IMR-90 (cell line): ENCODE measurements at regions not wholly inside any gene's neighbourhood (a gene's known extent, or its start where the extent isn't known, plus 50 kb on each side); places are given as distances from the start of the nearest gene placed in this dataset.

ENCODE experiments used
- ATAC-seq: fragments of 200-7000 bp; cut with Tn5 transposase; 2 replicates; pipeline ENCODE4 v1.9.1; 2020; ENCODE audit warnings: low read depth, mild to moderate bottlenecking, moderate library complexity
- BruUV-seq: library from RNA; stranded (reverse); fragments of 400-500 nt; replicated peaks from 2 replicates; lab custom pipeline; 2021; lab: Mats Ljungman, UMichigan
- CTCF ChIA-PET: fragments of 300-600 bp; formaldehyde crosslinking; extraction: SDS; loops from one replicate; lab custom pipeline; 2021; ENCODE audit warnings: antibody characterized with exemption; lab: Yijun Ruan, JAX
- POLR2A ChIA-PET: fragments of 300-600 bp; sonication (Branson Sonifier 250); formaldehyde crosslinking; loops from one replicate; lab custom pipeline; 2022; ENCODE audit warnings: antibody characterized with exemption; ENCODE audit not compliant: unreplicated experiment; lab: Charles Lee
- DNase-seq: peaks from one replicate; pipeline ENCODE4 v3.0.0; 2013
- H2AFZ ChIP-seq: replicated peaks from 2 replicates; pipeline ENCODE3; 2013; ENCODE audit warnings: low read length, mild to moderate bottlenecking; ENCODE audit not compliant: poor library complexity
- H2AK5ac ChIP-seq: 2 replicates; pipeline ENCODE4 v1.6.1; 2013; ENCODE audit warnings: low read depth, low read length, inconsistent platforms
- H2AK9ac ChIP-seq: replicated peaks from 2 replicates; pipeline ENCODE3; 2013; ENCODE audit warnings: mild to moderate bottlenecking, low read depth, low read length, moderate library complexity; ENCODE audit not compliant: poor library complexity
- H2BK120ac ChIP-seq: 2 replicates; pipeline ENCODE4 v1.6.1; 2013; ENCODE audit warnings: low read depth, low read length, inconsistent platforms
- H2BK15ac ChIP-seq: 3 replicates; pipeline ENCODE4 v1.6.1; 2013; ENCODE audit warnings: low read depth, low read length, inconsistent platforms
- H2BK20ac ChIP-seq: 2 replicates; pipeline ENCODE4 v1.6.1; 2013; ENCODE audit warnings: low read depth, mild to moderate bottlenecking, inconsistent platforms, low read length, moderate library complexity
- H2BK5ac ChIP-seq: 2 replicates; pipeline ENCODE4 v1.6.1; 2013; ENCODE audit warnings: mild to moderate bottlenecking, low read depth, low read length, inconsistent platforms; ENCODE audit not compliant: poor library complexity, severe bottlenecking
- H3K14ac ChIP-seq: replicated peaks from 2 replicates; pipeline ENCODE4 v1.6.1; 2013; ENCODE audit warnings: low read depth, low read length, inconsistent platforms
- H3K18ac ChIP-seq: 2 replicates; pipeline ENCODE4 v1.6.1; 2013; ENCODE audit warnings: low read depth, low read length, control low read depth
- H3K23ac ChIP-seq: 2 replicates; pipeline ENCODE4 v1.6.1; 2013; ENCODE audit warnings: low read depth, low read length, inconsistent platforms
- H3K27ac ChIP-seq: 2 replicates; pipeline ENCODE4 v1.5.1; 2013; ENCODE audit warnings: mild to moderate bottlenecking, control low read depth, low read length; ENCODE audit not compliant: insufficient read depth
- H3K27me3 ChIP-seq: 2 replicates; pipeline ENCODE4 v1.6.1; 2013; ENCODE audit warnings: low read length; ENCODE audit not compliant: control insufficient read depth, insufficient read depth
- H3K36me3 ChIP-seq: 2 replicates; pipeline ENCODE4 v1.6.1; 2013; ENCODE audit warnings: low read length, mixed read lengths; ENCODE audit not compliant: control insufficient read depth, insufficient read depth
- H3K4ac ChIP-seq: 2 replicates; pipeline ENCODE4 v1.6.1; 2013; ENCODE audit warnings: low read depth, low read length, inconsistent platforms
- H3K4me1 ChIP-seq: 2 replicates; pipeline ENCODE4 v1.6.1; 2013; ENCODE audit warnings: low read length, mixed read lengths; ENCODE audit not compliant: control insufficient read depth, insufficient read depth
- H3K4me2 ChIP-seq: 2 replicates; pipeline ENCODE4 v1.6.1; 2013; ENCODE audit warnings: low read depth, mild to moderate bottlenecking, control low read depth, low read length, moderate library complexity
- H3K4me3 ChIP-seq: 2 replicates; pipeline ENCODE4 v1.5.1; 2013; ENCODE audit warnings: low read depth, mild to moderate bottlenecking, control low read depth, low read length, moderate library complexity; ENCODE audit not compliant: insufficient read depth
- H3K56ac ChIP-seq: 2 replicates; pipeline ENCODE4 v1.6.1; 2013; ENCODE audit warnings: low read length, inconsistent platforms; ENCODE audit not compliant: insufficient read depth; ENCODE audit errors: extremely low read depth
- H3K79me1 ChIP-seq, 2 experiments: 2 replicates each; pipeline ENCODE4 v1.6.1; 2013; ENCODE audit warnings: low read length in 2 of 2, inconsistent platforms in 1 of 2, low read depth in 1 of 2
- H3K9ac ChIP-seq: 2 replicates; pipeline ENCODE4 v1.6.1; 2013; ENCODE audit warnings: low read depth, low read length, control low read depth
- H3K9me1 ChIP-seq: 2 replicates; pipeline ENCODE4 v1.6.1; 2013; ENCODE audit warnings: low read length, inconsistent platforms; ENCODE audit not compliant: insufficient read depth
- H3K9me3 ChIP-seq: 2 replicates; pipeline ENCODE4 v1.6.1; 2013; ENCODE audit warnings: low read length; ENCODE audit not compliant: control insufficient read depth, insufficient read depth
- H4K20me1 ChIP-seq: 2 replicates; pipeline ENCODE4 v1.6.1; 2013; ENCODE audit warnings: low read length, inconsistent platforms; ENCODE audit not compliant: insufficient read depth
- H4K5ac ChIP-seq: 2 replicates; pipeline ENCODE4 v1.6.1; 2013; ENCODE audit warnings: mild to moderate bottlenecking, low read depth, low read length, control low read depth
- H4K8ac ChIP-seq, 2 experiments: 2 replicates each; pipeline ENCODE4 v1.6.1; 2013; ENCODE audit warnings: low read depth in 2 of 2, low read length in 2 of 2, control low read depth in 1 of 2, inconsistent platforms in 1 of 2
- H4K91ac ChIP-seq: 2 replicates; pipeline ENCODE4 v1.6.1; 2013; ENCODE audit warnings: low read depth, low read length, inconsistent platforms; ENCODE audit not compliant: insufficient read depth
- CEBPB ChIP-seq: IDR thresholded peaks from 2 replicates; pipeline ENCODE4 v1.6.1; 2012; ENCODE audit warnings: low read depth, low read length, improper control_type of control experiment
- NFE2L2 ChIP-seq: fragments of 150-350 bp; IDR thresholded peaks from 2 replicates; pipeline ENCODE4 v1.6.1; 2016; ENCODE audit warnings: low read depth, mild to moderate bottlenecking, low read length
- WGBS, 2 experiments: methylation state at CpG; one replicate each; pipeline versions ENCODE4 v1.1.5 to v1.1.7; 2013; ENCODE audit warnings: missing lambda C conversion rate in 2 of 2; ENCODE audit not compliant: insufficient read length in 1 of 2; ENCODE audit errors: extremely low coverage in 2 of 2; 5-methylcytosine and 5-hydroxymethylcytosine counted together
- dilution Hi-C: fragments of 300-500 bp; cut with HindIII; formaldehyde crosslinking; loops from one replicate; pipeline ENCODE4 v1.14.3; 2018; ENCODE audit warnings: low sequenced_read_pairs; ENCODE audit not compliant: unreplicated experiment
- in situ Hi-C: fragments of 300-500 bp; cut with MboI; formaldehyde crosslinking; loops from 3 replicates; pipeline ENCODE4 v1.14.3; 2019; ENCODE audit warnings: low sequenced_read_pairs, inconsistent platforms, mixed read lengths
- intact Hi-C: fragments of 100-400 bp; cut with micrococcal nuclease; formaldehyde crosslinking; loops from 2 replicates; pipeline ENCODE4 v1.10.0; 2022
- TF ChIP-seq, protein P1 (sequence below): fragments of 150-350 bp; IDR thresholded peaks from 2 replicates; pipeline ENCODE4 v1.6.1; 2016; ENCODE audit warnings: low read depth, mild to moderate bottlenecking, low read length, moderate library complexity, borderline replicate concordance

GRCh38 chr7:131112431-131112830, 215.2 kb upstream of the MKLN1 start:
- H3K18ac ChIP-seq: no peak overlapping the region
- H3K4me2 ChIP-seq: no peak overlapping the region
- H3K14ac ChIP-seq: no peak overlapping the region; the same call in 1 of the 2 replicates
- no peaks in the 10 kb centered on the region for H4K20me1 ChIP-seq
- no peak overlapping the region for H2BK20ac ChIP-seq
- no CpG with 5 or more reads among the region's 1 CpG for WGBS, 2 experiments
- H2AK5ac ChIP-seq: no peak overlapping the region
- no peak overlapping the region for H3K4me3 ChIP-seq
- no peak overlapping the region for H4K8ac ChIP-seq
- DNase-seq: no peak
- H2BK120ac ChIP-seq: no peak overlapping the region
- H3K9me3 ChIP-seq: no peaks in the 10 kb centered on the region
- CTCF ChIA-PET: no interaction called here
- H2AK9ac ChIP-seq: no peak overlapping the region
- dilution Hi-C loops: no loop called here
- in situ Hi-C loops: no loop called here
- no peak for ATAC-seq
- no peak overlapping the region for H3K4ac ChIP-seq
- peaks cover 4% of the 10 kb centered on the region for H3K4me1 ChIP-seq
- BruUV-seq: no TSS peak
- POLR2A ChIA-PET: no interaction called here
- H4K91ac ChIP-seq: no peak overlapping the region
- intact Hi-C loops: no loop called here
- no peak overlapping the region for H2BK5ac ChIP-seq
- no peak overlapping the region for H3K9ac ChIP-seq
- no peak overlapping the region for H2AFZ ChIP-seq
- H3K23ac ChIP-seq: no peak overlapping the region
- H2BK15ac ChIP-seq: no peak overlapping the region
- 0 out of 2 replicates have a peak, but pooled peaks cover 5% of the 10 kb centered on the region for H3K9me1 ChIP-seq
- H3K56ac ChIP-seq: no peak overlapping the region
- H3K79me1 ChIP-seq: peaks cover 18 to 43% of the 10 kb centered on the region in 2 experiments; a peak in 3 of 4 replicates
- no peaks in the 10 kb centered on the region for H3K27me3 ChIP-seq
- H3K27ac ChIP-seq: no peak overlapping the region
- no peak overlapping the region for H4K5ac ChIP-seq
- TF ChIP-seq CEBPB: no peak
- TF ChIP-seq, protein P1, sequence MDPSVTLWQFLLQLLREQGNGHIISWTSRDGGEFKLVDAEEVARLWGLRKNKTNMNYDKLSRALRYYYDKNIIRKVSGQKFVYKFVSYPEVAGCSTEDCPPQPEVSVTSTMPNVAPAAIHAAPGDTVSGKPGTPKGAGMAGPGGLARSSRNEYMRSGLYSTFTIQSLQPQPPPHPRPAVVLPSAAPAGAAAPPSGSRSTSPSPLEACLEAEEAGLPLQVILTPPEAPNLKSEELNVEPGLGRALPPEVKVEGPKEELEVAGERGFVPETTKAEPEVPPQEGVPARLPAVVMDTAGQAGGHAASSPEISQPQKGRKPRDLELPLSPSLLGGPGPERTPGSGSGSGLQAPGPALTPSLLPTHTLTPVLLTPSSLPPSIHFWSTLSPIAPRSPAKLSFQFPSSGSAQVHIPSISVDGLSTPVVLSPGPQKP: no peak
- no peak for TF ChIP-seq NFE2L2
- H3K36me3 ChIP-seq: no peaks in the 10 kb centered on the region
